SK-N-SH treated with all-trans-retinoic acid at 6 μM for 48 hours (cell line): ENCODE measurements at regions not wholly inside any gene's neighbourhood (a gene's known extent, or its start where the extent isn't known, plus 50 kb on each side); places are given as distances from the start of the nearest gene placed in this dataset.

Experiments
- ATAC-seq: fragments of 200-7000 bp; cut with Tn5 transposase; 3 replicates; pipeline ENCODE4 v1.9.1; 2020; ENCODE audit warnings: mild to moderate bottlenecking, moderate library complexity
- BACH2 ChIP-seq: fragments of 250-450 bp; sonication (Bioruptor Pico); IDR thresholded peaks from 2 replicates; pipeline ENCODE4 v1.9.0; 2021; ENCODE audit warnings: mild to moderate bottlenecking, borderline replicate concordance
- CSDC2 ChIP-seq: fragments of 250-450 bp; sonication (Bioruptor Pico); IDR thresholded peaks from 2 replicates; pipeline ENCODE4 v1.5.0; 2020; ENCODE audit warnings: mild to moderate bottlenecking, moderate library complexity
- CSRNP3 ChIP-seq: fragments of 250-450 bp; sonication (Bioruptor Pico); IDR thresholded peaks from 2 replicates; pipeline ENCODE4 v1.5.1; 2021; ENCODE audit warnings: mild to moderate bottlenecking, moderate library complexity
- ESRRG ChIP-seq: fragments of 250-450 bp; sonication (Bioruptor Pico); IDR thresholded peaks from 2 replicates; pipeline ENCODE4 v1.6.1; 2021; ENCODE audit warnings: mild to moderate bottlenecking
- GLIS3 ChIP-seq: fragments of 250-450 bp; sonication (Bioruptor Pico); IDR thresholded peaks from 2 replicates; pipeline ENCODE4 v1.5.0; 2020; ENCODE audit warnings: mild to moderate bottlenecking, moderate library complexity
- ISL1 ChIP-seq: fragments of 250-450 bp; sonication (Bioruptor Pico); IDR thresholded peaks from 2 replicates; pipeline ENCODE4 v2.1.2; 2022; ENCODE audit warnings: mild to moderate bottlenecking, moderate library complexity
- OSR1 ChIP-seq: fragments of 250-450 bp; sonication (Bioruptor Pico); IDR thresholded peaks from 2 replicates; pipeline ENCODE4 v1.8.0; 2022; ENCODE audit warnings: moderate library complexity, mild to moderate bottlenecking, inconsistent platforms
- PATZ1 ChIP-seq: fragments of 250-450 bp; sonication (Bioruptor Pico); IDR thresholded peaks from 2 replicates; pipeline ENCODE4 v1.8.0; 2020; ENCODE audit warnings: mild to moderate bottlenecking, moderate library complexity, borderline replicate concordance
- POU6F1 ChIP-seq: fragments of 250-450 bp; sonication (Bioruptor Pico); IDR thresholded peaks from 2 replicates; pipeline ENCODE4 v1.8.0; 2021; ENCODE audit warnings: low read depth, mild to moderate bottlenecking, moderate library complexity, borderline replicate concordance
- PPARA ChIP-seq: fragments of 250-450 bp; sonication (Bioruptor Pico); IDR thresholded peaks from 2 replicates; pipeline ENCODE4 v1.5.0; 2020; ENCODE audit warnings: mild to moderate bottlenecking, borderline replicate concordance
- RARB ChIP-seq: fragments of 250-450 bp; sonication (Bioruptor Pico); IDR thresholded peaks from 2 replicates; pipeline ENCODE4 v1.8.0; 2021; ENCODE audit warnings: mild to moderate bottlenecking, moderate library complexity
- SNAI2 ChIP-seq: fragments of 250-450 bp; sonication (Bioruptor Pico); IDR thresholded peaks from 2 replicates; pipeline ENCODE4 v1.5.0; 2020; ENCODE audit warnings: mild to moderate bottlenecking, moderate library complexity
- TCF4 ChIP-seq: fragments of 250-450 bp; sonication (Bioruptor Pico); IDR thresholded peaks from 2 replicates; pipeline ENCODE4 v1.8.0; 2021; ENCODE audit warnings: mild to moderate bottlenecking, moderate library complexity, borderline replicate concordance
- TOX ChIP-seq: fragments of 250-450 bp; sonication (Bioruptor Pico); IDR thresholded peaks from 2 replicates; pipeline ENCODE4 v1.8.0; 2021; ENCODE audit warnings: mild to moderate bottlenecking, moderate library complexity, borderline replicate concordance
- TSHZ2 ChIP-seq: fragments of 250-450 bp; sonication (Bioruptor Pico); IDR thresholded peaks from 2 replicates; pipeline ENCODE4 v1.5.0; 2020; ENCODE audit warnings: mild to moderate bottlenecking, moderate library complexity
- ZC3H10 ChIP-seq: fragments of 250-450 bp; sonication (Bioruptor Pico); IDR thresholded peaks from 2 replicates; pipeline ENCODE4 v1.5.1; 2021; ENCODE audit warnings: mild to moderate bottlenecking, moderate library complexity
- ZFP3 ChIP-seq: fragments of 250-450 bp; sonication (Bioruptor Pico); IDR thresholded peaks from 2 replicates; pipeline ENCODE4 v1.5.0; 2020; ENCODE audit warnings: mild to moderate bottlenecking, moderate library complexity
- ZFP30 ChIP-seq: fragments of 450-650 bp; formaldehyde crosslinking; IDR thresholded peaks from 2 replicates; pipeline ENCODE4 v1.5.0; 2022; ENCODE audit warnings: mild to moderate bottlenecking, moderate library complexity
- ZNF565 ChIP-seq: fragments of 450-650 bp; formaldehyde crosslinking; conservative IDR thresholded peaks from 2 replicates; pipeline ENCODE4 v1.5.0; 2020; ENCODE audit warnings: low read depth, mild to moderate bottlenecking, moderate library complexity
- ZNF8 ChIP-seq: fragments of 450-650 bp; formaldehyde crosslinking; IDR thresholded peaks from 2 replicates; pipeline ENCODE4 v1.5.0; 2020; ENCODE audit warnings: mild to moderate bottlenecking, moderate library complexity

GRCh38 chr6:120775698-120776097 lies 558.6 kb downstream of the TBC1D32 start:
- no peak for ATAC-seq
- no peak for TF ChIP-seq TSHZ2
- no peak for TF ChIP-seq ZFP3 (CRISPR knock-in tag)
- no peak for TF ChIP-seq TCF4
- TF ChIP-seq CSRNP3 (CRISPR knock-in tag): no peak
- no peak for TF ChIP-seq SNAI2 (CRISPR knock-in tag)
- no peak for TF ChIP-seq ZC3H10 (CRISPR knock-in tag)

- TF ChIP-seq ZFP30 (no peak), ZNF8 (CRISPR knock-in tag) (no peak), OSR1 (CRISPR knock-in tag) (no peak), ESRRG (CRISPR knock-in tag) (no peak), ISL1 (no peak), ZC3H10 (CRISPR knock-in tag) (no peak), PPARA (CRISPR knock-in tag) (no peak), CSDC2 (CRISPR knock-in tag) (no peak), BACH2 (CRISPR knock-in tag) (no peak), CSRNP3 (CRISPR knock-in tag) (no peak), SNAI2 (CRISPR knock-in tag) (no peak), ZFP3 (CRISPR knock-in tag) (no peak), GLIS3 (no peak), RARB (no peak)
- ATAC-seq: no peak
Measured at GRCh38 chr6:120774275-120774674, 560.0 kb downstream of the TBC1D32 start.

- ATAC-seq: no peak
- no peak for TF ChIP-seq OSR1 (CRISPR knock-in tag)
- TF ChIP-seq PATZ1 (CRISPR knock-in tag): no peak
- no peak for TF ChIP-seq TSHZ2
- TF ChIP-seq TOX (CRISPR knock-in tag): no peak
Measured at GRCh38 chr6:120771019-120771418, 563.3 kb downstream of the TBC1D32 start.

GRCh38 chr6:120764312-120764711 lies 570.0 kb downstream of the TBC1D32 start:
- TF ChIP-seq SNAI2 (CRISPR knock-in tag) (no peak), ZNF8 (CRISPR knock-in tag) (no peak), POU6F1 (no peak), ZNF565 (CRISPR knock-in tag) (no peak), RARB (no peak), TSHZ2 (no peak), ZC3H10 (CRISPR knock-in tag) (no peak), TCF4 (no peak), ISL1 (no peak), BACH2 (CRISPR knock-in tag) (no peak)
- ATAC-seq: no peak
